ENCODE measurements at regions not wholly inside any gene's neighbourhood (a gene's known extent, or its start where the extent isn't known, plus 50 kb on each side); places are given as distances from the start of the nearest gene placed in this dataset.

GRCh38 chr13:33723772-33724435 lies 94.0 kb upstream of the RFC3 start:
- peak; percentile 56 for DNase-seq (ENCODE audit: extremely low spot score)
- ChIA-PET POLR2A (no interaction called here), CTCF (interaction anchor here (0.6 to 4.7 kb wide), 35 partner anchors 9 to 635 kb away, joined by 3 to 58 read pairs (median 3); no protein-coding TSS in a partner anchor)
- TF ChIP-seq CTCF (IDR thresholded peaks at IDR 0.05; ENCODE audit: control extremely low read depth, extremely low read depth, low read depth, missing control alignments): peak; percentile 76

- no peak for TF ChIP-seq CTCF (IDR thresholded peaks at IDR 0.05; ENCODE audit: control extremely low read depth, extremely low read depth, low read depth, missing control alignments)
- POLR2A ChIA-PET: no interaction called here
- CTCF ChIA-PET: interaction anchor here (0.8 to 4.7 kb wide), 10 partner anchors 7 to 352 kb away, joined by 3 to 58 read pairs (median 4); no protein-coding TSS in a partner anchor
- DNase-seq (ENCODE audit: extremely low spot score): no peak
Measured at GRCh38 chr13:33725340-33725739, 92.6 kb upstream of the RFC3 start.

GRCh38 chr13:33727297-33728083 lies 90.5 kb upstream of the RFC3 start:
- no peak for DNase-seq (ENCODE audit: extremely low spot score)
- ChIA-PET CTCF (interaction anchor here (1.2 kb wide), 1 partner anchor 184 kb away, joined by 4 read pairs; no protein-coding TSS in a partner anchor), POLR2A (interaction anchor here (1.4 kb wide), 2 partner anchors 48 to 185 kb away, joined by 3 to 6 read pairs; no protein-coding TSS in a partner anchor)
- TF ChIP-seq CTCF (IDR thresholded peaks at IDR 0.05; ENCODE audit: control extremely low read depth, extremely low read depth, low read depth, missing control alignments): no peak

- peak; percentile 51 for DNase-seq (ENCODE audit: extremely low spot score)
- POLR2A ChIA-PET: interaction anchor here (0.8 to 1.4 kb wide), 3 partner anchors 49 to 408 kb away, joined by 3 to 6 read pairs (median 3); no protein-coding TSS in a partner anchor
- TF ChIP-seq CTCF (IDR thresholded peaks at IDR 0.05; ENCODE audit: control extremely low read depth, extremely low read depth, low read depth, missing control alignments): no peak
- CTCF ChIA-PET: interaction anchor here (1.0 to 1.5 kb wide), 4 partner anchors 11 to 185 kb away, joined by 3 to 4 read pairs (median 4); no protein-coding TSS in a partner anchor
Measured at GRCh38 chr13:33728271-33729037, 89.5 kb upstream of the RFC3 start.

GRCh38 chr13:33730147-33730546 lies 87.8 kb upstream of the RFC3 start:
- ChIA-PET CTCF (interaction anchor here (1.1 to 1.4 kb wide), 3 partner anchors 10 to 187 kb away, joined by 3 to 5 read pairs (median 3); no protein-coding TSS in a partner anchor), POLR2A (no interaction called here)
- no peak for TF ChIP-seq CTCF (IDR thresholded peaks at IDR 0.05; ENCODE audit: control extremely low read depth, extremely low read depth, low read depth, missing control alignments)
- no peak for DNase-seq (ENCODE audit: extremely low spot score)

GRCh38 chr13:33730619-33731018 lies 87.3 kb upstream of the RFC3 start:
- POLR2A ChIA-PET: no interaction called here
- no peak for TF ChIP-seq CTCF (IDR thresholded peaks at IDR 0.05; ENCODE audit: control extremely low read depth, extremely low read depth, low read depth, missing control alignments)
- DNase-seq (ENCODE audit: extremely low spot score): no peak
- CTCF ChIA-PET: interaction anchor here (1.1 to 1.4 kb wide), 3 partner anchors 10 to 188 kb away, joined by 3 to 5 read pairs (median 3); no protein-coding TSS in a partner anchor
